Hematopoietic multipotent progenitor cell treated with erythropoietin and hydrocortisone succinate and interleukin-3 and kit ligand, for 17 days (in vitro differentiated cells): ENCODE measurements at regions not wholly inside any gene's neighbourhood (a gene's known extent, or its start where the extent isn't known, plus 50 kb on each side); places are given as distances from the start of the nearest gene placed in this dataset.

Experiments
- DNase-seq: peaks from one replicate; pipeline ENCODE4 v3.0.0-alpha.2; 2015; ENCODE audit warnings: low spot score

DNA sequence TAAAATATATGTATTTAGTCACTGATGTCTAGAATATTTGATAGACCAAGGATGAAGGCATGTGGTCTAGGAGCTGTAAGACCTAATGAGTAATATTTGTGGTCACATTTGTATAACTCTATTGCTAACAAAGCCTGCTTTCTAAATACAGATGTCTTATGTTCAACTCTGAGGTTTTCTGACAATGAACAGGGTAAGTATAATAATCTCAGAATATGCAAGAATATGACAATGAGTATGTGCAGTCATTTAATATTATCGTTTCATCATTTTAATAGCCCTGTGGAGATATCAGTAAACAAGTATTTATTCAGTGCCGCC lies 389.6 kb downstream of the LRIG3 start:
- no peak for DNase-seq

DNA sequence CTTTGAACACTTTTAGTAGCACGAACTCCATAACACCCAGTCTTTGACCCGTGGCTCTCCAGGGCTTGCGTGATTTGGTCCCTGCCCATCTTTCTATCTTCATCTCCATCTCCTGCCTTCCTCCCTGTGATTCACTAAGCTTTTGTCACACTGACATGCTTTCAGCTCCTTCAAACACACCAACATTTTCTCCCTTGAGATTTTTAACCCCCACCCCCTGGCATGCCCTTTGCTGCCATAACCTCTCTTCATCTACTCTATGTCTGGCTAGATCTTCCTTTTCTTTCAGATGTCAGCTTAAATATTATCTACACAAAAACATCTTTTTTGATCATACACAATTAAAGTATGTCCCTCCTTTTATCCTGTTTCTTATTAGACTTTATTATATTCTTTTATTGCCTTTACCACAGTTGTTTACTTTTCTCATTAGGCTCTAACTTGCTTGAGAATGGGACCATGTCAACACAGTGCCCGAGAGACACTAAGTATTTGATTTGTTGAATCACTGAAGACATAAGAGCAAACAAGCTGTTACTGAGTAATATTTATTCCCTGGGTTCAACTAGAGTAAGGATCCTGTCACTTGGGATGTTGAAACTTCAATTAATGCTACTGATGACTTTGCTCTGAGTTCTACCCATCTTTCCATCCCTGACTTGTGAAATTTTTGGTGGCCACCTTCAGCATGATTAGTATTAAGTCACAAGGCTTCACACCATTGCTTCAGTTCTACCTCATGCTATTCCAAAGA lies 387.3 kb downstream of the LRIG3 start:
- no peak for DNase-seq

DNA sequence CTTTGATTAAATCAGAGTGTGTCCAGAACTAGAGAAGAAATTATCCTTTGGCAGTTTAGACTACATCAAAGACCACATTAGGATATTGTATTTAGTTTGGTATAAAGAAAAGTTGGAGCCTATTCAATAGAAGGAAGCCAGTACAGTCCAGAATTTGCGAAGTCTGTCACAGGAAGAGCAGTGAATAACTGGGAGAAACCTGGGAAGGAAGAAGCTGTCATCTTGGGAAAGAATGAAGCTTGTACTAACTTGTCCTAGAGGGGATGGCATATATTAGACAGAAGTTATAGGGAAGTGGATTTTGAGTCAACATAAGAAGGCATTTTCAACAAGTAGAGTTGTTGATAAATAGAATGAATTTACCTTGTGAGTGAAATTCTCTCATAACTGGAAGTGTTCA lies 386.7 kb downstream of the LRIG3 start:
- DNase-seq: no peak

DNA sequence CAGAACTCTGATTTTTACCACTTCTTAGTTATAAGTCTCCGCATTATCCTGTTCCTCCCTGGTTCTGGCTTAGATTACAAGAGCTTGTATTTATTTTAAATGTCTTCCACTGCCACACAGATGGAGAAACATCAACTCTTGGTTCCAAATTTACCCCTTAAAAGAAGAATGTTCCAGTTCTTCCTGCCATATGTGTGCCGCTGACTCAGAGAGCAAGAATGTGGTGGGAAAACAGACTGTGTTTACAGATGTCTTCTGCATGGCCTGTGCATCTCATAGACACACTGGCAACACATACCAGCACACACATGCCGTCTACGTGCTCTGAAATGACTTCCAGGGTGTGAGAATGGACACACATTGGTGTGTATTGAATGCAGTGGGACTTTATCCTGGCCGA lies 383.0 kb downstream of the LRIG3 start:
- no peak for DNase-seq

DNA sequence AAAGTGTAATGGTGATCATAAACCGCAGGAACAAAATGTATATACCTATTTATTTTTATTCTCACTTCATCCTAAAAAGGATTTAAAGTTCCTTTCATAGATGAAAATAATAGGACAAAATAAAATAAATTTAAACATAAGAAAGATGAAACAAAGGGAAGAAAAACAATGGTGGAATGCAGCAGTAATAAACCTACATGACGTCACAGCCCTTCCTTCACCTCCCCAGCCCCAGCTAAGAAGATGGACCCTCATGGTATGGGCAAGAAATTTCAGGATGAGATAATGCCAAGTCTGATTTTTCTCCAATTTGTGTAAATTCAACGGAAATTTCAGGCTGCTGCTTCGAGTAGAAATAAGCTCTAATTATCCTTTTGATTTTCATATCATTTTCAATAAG lies 381.0 kb downstream of the LRIG3 start:
- no peak for DNase-seq

DNA sequence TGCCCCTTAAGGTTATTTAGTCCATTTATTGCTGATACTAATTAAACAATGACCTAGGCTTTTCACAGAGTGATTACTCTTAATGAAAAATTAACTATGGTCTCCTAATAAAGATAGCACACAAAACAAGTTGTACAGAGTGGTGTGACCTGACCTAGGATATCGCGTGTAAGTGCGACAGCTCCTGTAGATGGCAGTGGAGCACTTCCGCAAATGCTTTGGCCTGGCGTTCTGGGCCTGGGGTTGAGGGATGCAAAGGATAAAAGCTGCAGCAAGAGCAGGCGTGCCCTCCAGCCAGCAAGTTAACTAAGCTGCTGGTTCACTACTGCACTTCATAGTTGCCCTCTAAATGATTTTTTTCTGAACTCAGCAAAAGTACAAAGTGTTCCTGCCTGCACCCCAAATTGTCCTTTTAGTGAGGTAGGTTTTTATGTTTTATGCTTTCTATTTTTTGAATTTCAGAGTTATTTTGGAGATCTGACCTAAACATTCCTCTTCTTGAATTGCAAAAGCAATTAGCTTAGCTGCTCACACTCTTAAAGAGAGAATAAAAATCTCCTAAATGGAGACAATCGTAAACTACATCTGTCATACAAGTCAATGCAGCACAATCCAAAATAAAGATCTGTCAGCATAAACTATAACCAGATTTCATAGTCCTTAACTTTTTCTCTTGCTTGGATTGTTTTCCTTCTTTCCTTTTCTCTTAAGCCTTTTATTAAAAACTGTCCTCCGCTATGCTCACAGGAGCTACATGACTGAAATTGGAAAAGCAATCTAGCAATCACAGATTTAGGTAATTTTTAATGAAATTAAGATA lies 379.6 kb downstream of the LRIG3 start:
- DNase-seq: no peak

DNA sequence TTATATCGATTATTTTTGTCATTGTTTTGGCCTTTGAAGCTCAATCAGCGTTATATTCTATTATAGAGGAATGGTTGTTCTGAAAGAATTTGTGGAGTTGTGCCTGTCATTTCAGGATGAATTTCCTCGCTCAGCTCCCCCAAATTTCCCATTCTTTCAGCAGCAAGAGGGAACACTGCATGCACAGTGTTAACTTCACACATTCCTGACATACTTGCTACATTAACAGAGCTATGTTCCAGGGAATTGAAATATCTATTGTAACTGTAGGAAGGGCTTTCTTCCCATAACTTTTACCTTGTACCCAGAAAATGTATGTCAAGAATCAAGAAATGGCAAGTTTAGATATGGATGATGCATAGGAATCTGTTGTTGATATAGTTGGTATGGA lies 379.0 kb downstream of the LRIG3 start:
- no peak for DNase-seq

DNA sequence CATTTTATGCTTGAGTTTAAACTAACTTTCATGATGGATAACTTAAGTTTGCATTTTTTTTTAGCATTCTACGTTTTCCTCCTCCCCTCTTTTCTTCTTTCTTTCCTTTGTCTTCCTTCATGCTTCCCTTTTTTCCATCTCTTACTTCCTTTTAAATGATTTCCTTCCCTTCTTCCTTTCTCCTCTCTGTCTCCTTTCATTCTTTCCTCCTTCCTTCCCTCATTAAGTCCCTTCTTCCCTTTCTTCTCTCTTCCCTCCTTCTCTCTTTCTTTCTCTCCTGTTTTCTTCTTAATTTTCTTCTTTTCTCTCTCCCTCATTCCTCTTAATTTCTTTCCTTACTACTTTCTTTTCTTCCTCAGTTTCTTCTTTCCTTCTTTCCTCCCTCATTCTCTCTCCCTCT lies 376.0 kb downstream of the LRIG3 start:
- no peak for DNase-seq

DNA sequence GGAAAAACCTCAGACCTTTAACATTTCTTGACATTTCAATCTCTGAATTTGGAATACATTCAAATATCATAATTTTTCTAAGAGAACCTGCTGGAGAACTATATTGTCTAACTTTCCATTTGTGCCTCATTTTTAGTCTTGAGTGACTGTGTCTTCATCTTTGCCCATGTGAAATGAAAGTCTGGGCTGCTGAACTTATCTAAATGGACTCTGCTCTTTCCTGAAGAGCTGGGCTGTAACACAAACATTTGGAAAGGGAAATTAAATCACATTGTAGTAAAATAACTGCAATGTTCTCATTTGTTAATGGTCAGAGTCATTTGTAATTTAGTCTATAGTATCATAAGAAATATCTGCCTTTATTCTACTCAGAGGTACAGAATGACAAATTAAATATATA lies 373.1 kb downstream of the LRIG3 start:
- DNase-seq: no peak

DNA sequence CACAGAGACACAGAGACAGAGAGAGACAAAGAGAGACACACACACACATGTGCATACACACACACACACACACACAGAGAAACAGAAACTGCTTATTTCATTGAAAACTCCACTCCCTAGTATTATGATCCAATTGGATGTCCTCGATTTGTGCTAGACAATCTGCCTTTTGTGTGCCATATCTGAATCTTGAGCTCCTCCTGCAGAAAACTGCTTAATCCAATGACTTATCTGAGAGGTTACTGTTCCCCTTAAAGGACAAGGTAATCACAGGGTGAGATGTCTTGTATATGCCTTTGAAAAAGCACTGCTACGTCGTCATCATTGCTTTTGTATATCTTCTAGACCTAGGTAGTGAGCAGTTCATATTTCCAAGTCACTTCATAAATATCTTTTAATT lies 371.5 kb downstream of the LRIG3 start:
- no peak for DNase-seq

DNA sequence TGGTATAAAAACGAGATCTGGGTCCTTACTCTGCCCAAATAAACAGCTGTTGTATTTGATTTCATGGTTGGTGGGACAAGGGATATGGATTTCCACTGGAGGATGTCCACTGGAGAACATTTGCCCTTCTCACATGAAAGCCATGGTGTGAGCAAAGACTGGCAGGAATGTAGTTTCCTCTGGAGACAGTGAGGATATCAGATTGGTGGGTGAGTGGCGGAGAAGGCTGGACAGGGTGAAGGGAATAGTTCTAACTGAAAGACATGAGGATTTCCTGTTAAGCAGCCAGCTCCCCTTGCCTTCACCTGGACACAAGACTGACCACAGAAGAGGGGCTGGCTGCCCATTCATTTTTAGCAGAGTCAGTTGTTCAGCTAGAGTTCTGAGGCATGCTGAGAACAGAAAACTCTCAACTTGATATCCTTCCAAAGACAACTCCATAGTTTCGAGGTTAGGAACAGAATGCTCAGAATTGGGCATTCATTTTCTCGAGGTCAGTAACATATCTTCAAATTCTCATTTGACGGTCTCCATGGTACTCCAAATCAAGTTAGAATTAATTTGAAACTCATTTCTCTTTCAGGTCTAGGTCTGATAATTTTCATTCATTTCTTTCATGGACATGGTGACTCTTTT lies 365.7 kb downstream of the LRIG3 start:
- DNase-seq: no peak

DNA sequence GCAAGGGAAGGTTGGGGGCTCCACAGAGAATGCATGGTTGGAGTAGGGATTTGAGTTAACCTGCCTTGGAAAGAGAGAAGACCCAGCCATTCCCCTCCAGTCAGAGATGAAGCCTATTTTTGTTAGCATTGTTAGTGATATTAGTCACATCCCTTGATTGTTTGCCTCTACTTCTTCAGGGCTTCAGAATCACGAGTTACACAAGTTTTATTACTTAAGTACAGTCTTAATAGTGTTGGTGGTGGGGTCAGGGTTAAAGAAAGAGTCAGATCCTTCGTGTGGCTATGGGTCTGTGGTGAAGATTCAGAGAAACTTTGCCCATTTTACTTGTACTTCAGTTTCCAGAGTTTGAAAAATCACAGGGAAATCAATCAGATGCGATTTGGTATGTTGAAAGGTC lies 363.1 kb downstream of the LRIG3 start:
- DNase-seq: no peak

DNA sequence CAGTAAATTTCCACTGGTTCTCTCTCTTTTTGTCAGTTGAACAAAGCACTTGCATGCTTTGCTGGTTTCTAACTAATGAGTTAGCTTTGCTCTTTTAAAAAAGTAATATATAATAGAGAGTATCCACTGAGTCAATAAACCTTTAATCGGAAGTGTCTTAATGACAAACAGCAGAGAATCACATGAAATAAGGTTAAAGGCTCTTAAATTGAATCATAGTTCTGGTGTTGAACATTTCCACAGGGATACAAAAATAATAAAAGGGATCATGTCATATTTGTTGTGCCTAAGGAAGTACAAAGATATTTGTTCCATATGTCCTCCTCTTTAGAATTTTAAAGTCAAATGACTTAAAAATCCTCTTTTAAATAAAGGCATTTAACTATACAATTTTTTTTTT lies 362.6 kb downstream of the LRIG3 start:
- DNase-seq: no peak

DNA sequence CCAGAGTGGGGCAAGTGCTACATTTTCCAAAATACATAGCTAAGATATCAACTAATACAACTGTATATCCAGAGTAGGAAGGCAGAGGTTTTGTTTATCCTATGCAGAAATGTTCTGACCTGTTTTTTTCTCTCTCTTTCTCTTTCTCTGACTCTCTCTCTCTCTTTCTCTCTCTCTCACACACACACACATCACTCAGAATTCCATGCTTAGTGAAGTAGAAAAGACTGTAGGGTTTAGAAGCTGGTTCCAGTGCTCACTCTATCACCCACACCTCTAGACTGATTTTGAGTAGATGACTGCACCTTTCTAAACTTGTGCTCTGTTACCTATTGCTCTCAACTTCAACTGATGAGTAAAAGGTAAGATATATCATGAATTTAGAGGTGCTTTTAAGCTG lies 356.7 kb downstream of the LRIG3 start:
- no peak for DNase-seq

DNA sequence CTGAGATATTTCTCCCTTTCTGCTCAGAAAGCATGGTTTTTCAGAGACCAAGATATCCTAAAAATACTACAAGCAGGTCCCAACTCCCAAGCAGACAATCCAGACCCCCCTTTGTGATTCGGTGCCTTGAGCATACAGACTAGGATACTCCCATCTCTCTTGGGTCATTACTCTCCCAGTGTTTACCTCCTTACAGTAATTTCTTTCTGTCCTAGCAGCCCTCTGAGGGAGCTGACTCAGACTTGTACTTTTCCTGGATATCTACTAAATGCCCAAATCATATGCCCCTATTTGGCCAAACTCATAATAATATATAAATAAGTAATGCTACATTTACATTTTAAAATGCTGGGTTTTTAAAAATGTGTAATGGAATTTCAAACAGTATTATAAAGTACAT lies 355.6 kb downstream of the LRIG3 start:
- DNase-seq: no peak

DNA sequence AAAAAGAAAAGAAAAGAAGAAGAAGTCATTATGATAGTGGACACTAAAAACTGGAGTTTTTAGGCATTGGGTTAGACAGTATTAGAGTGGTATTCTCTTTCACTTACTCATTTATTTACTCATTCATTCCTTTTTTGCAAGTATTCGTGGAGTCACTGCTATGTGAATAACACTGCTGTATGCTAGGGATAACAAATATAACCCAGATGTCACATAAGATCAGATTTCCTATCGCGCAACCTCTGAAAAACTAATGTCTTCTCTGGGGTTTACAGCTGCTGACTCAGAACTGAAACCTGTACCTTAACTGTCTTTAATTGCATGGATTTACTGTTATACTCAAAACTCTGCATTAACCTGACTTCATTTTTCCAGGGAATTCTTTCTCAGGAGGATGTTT lies 353.7 kb downstream of the LRIG3 start:
- no peak for DNase-seq

DNA sequence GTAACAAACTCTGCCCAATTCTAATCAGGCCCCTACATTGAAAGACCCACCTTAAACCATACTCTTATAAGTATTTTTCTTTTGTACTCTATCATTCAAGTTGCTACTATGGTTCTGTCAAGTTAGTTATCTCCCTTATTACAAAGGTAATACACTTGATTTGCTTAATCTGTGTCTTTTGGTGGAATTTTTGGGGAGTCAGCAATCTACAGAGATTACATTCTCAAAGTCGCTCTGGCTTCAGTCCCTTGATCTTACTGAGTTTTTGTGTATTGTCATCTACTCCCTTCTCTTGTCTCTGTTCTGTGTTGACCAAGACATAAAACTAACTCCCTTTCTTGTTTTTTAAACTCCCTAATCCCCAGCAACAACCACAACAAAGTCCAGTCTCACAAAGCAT lies 353.1 kb downstream of the LRIG3 start:
- DNase-seq: no peak

DNA sequence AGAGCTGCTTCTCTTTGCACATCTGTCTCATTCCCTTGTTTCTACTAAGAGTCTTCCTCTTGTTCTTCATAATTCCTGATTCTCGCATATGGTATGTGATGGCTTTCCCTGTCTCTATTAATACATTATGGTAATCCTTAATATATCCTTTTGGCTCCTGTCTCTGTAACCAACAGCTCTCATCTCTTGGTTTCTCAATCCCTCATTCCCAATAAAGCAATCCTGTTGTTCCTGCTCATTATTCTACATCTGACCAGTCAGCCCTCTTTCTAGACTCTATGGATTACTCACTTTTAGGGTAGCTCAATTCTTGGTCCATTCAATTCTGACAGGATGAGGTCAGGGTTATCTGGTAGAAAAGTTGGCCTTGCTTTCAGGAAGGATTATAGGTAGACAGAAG lies 349.9 kb downstream of the LRIG3 start:
- DNase-seq: no peak

DNA sequence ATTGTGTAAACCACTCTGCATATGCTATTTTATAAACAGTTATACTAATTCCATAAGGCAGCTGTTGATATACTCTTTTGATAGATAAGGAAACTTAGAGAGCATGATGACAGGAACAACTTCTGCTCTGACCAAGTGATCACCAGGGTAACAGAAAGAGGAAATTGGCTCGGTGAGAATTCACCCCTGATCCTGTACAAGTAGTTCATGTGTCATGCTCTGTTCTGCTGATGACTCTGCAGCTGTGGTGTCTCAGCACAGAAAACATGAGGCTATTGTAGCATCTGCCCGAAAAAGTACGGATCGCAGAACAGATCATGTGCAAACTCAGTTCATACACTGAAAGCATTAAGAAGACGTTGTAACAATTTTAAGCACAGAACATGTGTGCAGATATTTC lies 345.0 kb downstream of the LRIG3 start:
- DNase-seq: no peak

DNA sequence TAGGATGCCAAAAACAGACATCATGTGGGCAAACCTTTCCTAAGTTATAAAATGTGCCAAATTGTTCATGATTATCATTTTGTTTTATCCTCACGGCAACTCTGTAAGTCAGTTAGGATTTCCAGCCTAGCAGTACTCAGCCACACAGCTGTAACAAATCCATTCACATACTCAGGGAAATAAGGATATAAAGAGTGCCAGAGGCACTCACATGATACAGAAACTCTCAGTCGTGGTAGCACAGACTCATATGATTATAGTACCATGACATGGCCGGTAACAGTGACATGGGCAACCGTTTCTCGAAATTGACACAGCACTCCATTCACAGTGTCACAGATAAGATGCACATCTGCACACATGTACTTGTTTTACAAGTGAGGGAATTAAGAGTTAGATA lies 344.2 kb downstream of the LRIG3 start:
- no peak for DNase-seq

DNA sequence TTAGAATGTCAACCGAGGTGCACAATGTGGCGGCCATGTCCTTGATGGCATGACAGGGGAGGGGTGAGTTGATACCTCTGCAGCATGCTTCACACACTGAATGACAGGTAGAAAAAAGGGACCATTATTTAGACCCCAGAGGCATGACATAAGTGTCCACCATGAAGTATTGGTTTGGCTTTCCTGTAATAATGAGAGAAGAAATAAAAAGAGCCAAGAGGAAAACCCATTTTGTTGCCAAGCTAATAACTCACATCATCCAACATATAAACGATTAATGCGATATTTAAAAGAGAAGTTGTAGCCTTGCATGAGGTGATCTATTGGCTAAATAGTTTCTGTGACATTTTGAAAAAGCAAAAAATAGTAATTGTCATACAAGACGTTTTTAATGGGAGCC lies 343.4 kb downstream of the LRIG3 start:
- DNase-seq: no peak

DNA sequence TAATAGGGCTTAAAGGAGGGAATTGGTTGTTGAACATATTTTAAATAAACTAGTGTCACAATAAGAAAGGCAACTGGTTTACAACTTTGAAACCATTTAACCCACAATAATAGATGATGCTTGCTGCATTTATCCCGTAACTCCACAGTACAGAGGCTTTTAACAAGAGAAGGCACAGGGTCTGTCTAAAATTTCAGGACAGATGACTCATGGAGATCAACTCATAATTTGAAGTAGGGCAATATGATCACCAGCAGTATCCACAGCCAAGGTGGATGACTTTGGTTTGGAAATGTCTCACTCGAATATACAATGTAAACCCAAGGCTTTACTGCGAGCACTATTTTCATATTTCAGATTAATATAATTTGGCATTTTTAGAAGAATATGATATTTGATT lies 340.2 kb downstream of the LRIG3 start:
- DNase-seq: no peak

DNA sequence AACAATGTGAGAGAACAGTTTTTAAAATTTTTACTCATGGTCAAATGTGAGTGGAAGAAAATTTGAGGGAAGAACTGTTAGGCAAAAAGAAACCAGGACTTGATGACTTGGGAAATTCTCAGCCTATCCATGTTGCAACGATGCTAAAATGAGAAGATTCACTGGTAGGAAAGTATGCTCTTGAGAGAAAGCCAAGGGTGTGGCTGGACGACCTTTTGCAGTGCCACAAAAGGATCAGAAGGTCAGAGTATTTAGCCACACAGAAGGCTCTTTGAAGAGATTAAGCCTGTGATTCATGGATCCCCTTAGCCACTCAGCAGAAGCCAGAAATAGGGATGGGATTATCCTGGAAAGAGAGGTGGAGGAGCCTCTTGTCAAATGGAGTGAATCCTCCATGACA lies 336.8 kb downstream of the LRIG3 start:
- DNase-seq: no peak

DNA sequence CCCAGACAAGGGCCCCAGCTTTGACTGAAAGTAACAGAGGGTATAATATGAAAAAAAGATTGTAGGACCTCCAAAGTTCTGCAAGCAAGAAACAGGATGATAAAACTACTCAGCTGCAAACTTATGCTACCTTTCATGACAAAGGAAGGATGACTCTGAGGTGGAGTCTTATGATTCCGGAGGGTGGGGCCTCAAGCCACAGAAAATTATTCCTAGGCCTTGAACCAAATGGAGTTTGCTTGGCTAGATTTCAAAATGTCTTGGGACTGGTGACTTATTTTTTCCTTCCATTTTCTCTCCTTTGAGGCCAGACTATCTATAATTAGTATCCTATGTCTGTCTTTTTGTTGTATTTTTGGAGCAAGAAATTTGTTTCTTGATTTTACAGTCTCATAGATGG lies 336.4 kb downstream of the LRIG3 start:
- DNase-seq: no peak
